CD8-positive, alpha-beta memory T cell (primary cell): ENCODE measurements at regions not wholly inside any gene's neighbourhood (a gene's known extent, or its start where the extent isn't known, plus 50 kb on each side); places are given as distances from the start of the nearest gene placed in this dataset.
"Not testable (repeated sequence)": the region's sequence is repeated elsewhere in the genome, so short reads cannot be mapped to it uniquely, and the experiment has no call there.

Source experiments
- CTCF ChIA-PET: fragments of 350-600 bp; sonication (Branson Sonifier 250); formaldehyde crosslinking; loops from one replicate; lab custom pipeline; 2021; ENCODE audit warnings: antibody characterized with exemption; lab: Charles Lee
- POLR2A ChIA-PET: fragments of 350-600 bp; sonication (Branson Sonifier 250); formaldehyde crosslinking; loops from one replicate; lab custom pipeline; 2021; ENCODE audit warnings: antibody characterized with exemption; lab: Charles Lee
- DNase-seq, 5 donors: peaks; one replicate each; pipeline versions ENCODE4 v3.0.0 to v3.0.0-alpha.2; 2020 to 2022; ENCODE audit warnings: mixed read lengths in 1 of 5
- H3K27ac ChIP-seq: one replicate; pipeline ENCODE4 v1.7.0; 2013; ENCODE audit warnings: low read depth, mild to moderate bottlenecking, low read length, moderate library complexity
- H3K27me3 ChIP-seq: 2 replicates; pipeline ENCODE4 v1.7.0; 2013; ENCODE audit warnings: low read length, mild to moderate bottlenecking; ENCODE audit not compliant: insufficient read depth, poor library complexity, severe bottlenecking
- H3K36me3 ChIP-seq: 2 replicates; pipeline ENCODE4 v1.7.0; 2013; ENCODE audit warnings: mild to moderate bottlenecking, low read length, moderate library complexity; ENCODE audit not compliant: insufficient read depth
- H3K4me1 ChIP-seq: 2 replicates; pipeline ENCODE4 v1.7.0; 2013; ENCODE audit warnings: mild to moderate bottlenecking, low read length, moderate library complexity; ENCODE audit not compliant: insufficient read depth
- H3K4me3 ChIP-seq: 2 replicates; pipeline ENCODE4 v1.7.0; 2013; ENCODE audit warnings: mild to moderate bottlenecking, low read length
- H3K9me3 ChIP-seq: 2 replicates; pipeline ENCODE4 v1.7.0; 2013; ENCODE audit warnings: mild to moderate bottlenecking, low read length
- H3K27ac Mint-ChIP-seq, 8 donors: one replicate each; pipeline ENCODE4 v1.8.0; 2020 to 2021; ENCODE audit warnings: mixed read lengths in 8 of 8, mild to moderate bottlenecking in 6 of 8, inconsistent platforms in 3 of 8, moderate library complexity in 3 of 8
- H3K27me3 Mint-ChIP-seq, 2 donors: one replicate each; pipeline ENCODE4 v1.8.0; 2020 to 2021; ENCODE audit warnings: mixed read lengths in 2 of 2, mild to moderate bottlenecking in 1 of 2, moderate library complexity in 1 of 2
- H3K36me3 Mint-ChIP-seq, 3 donors: one replicate each; pipeline ENCODE4 v1.8.0; 2020 to 2021; ENCODE audit warnings: mixed read lengths in 3 of 3, inconsistent platforms in 1 of 3, mild to moderate bottlenecking in 1 of 3
- H3K4me1 Mint-ChIP-seq, 3 donors: one replicate each; pipeline ENCODE4 v1.8.0; 2020 to 2021; ENCODE audit warnings: mixed read lengths in 3 of 3, inconsistent platforms in 1 of 3, mild to moderate bottlenecking in 1 of 3
- H3K4me3 Mint-ChIP-seq, 7 donors: one replicate each; pipeline ENCODE4 v1.8.0; 2020 to 2021; ENCODE audit warnings: mixed read lengths in 7 of 7, mild to moderate bottlenecking in 6 of 7, moderate library complexity in 4 of 7, inconsistent platforms in 2 of 7
- H3K9me3 Mint-ChIP-seq, 5 donors: one replicate each; pipeline ENCODE4 v1.8.0; 2020 to 2022; ENCODE audit warnings: mixed read lengths in 5 of 5, mild to moderate bottlenecking in 3 of 5, moderate library complexity in 2 of 5, inconsistent platforms in 1 of 5

GRCh38 chr13:61495648-61496047 lies 80.0 kb upstream of the PCDH20 start:
- Mint-ChIP-seq H3K27ac (no peak overlapping the region), H3K4me1 (no peaks in the 10 kb centered on the region), H3K27me3 (no peaks in the 10 kb centered on the region), H3K4me3 (no peak overlapping the region), H3K36me3 (peaks cover 0 to 2% (median 0%) of the 10 kb centered on the region in 3 donors), H3K9me3 (peaks cover 2 to 13% (median 4%) of the 10 kb centered on the region in 5 donors)
- Histone ChIP-seq H3K9me3 (no peaks in the 10 kb centered on the region), H3K36me3 (no peaks in the 10 kb centered on the region), H3K27me3 (no peaks in the 10 kb centered on the region), H3K4me1 (no peaks in the 10 kb centered on the region), H3K4me3 (no peak overlapping the region), H3K27ac (no peak overlapping the region)
- DNase-seq: no peak
- ChIA-PET POLR2A (no interaction called here), CTCF (no interaction called here)

GRCh38 chr13:61493556-61493955 lies 77.9 kb upstream of the PCDH20 start:
- H3K27ac ChIP-seq, H3K4me1 Mint-ChIP-seq, H3K9me3 ChIP-seq, H3K36me3 ChIP-seq, H3K36me3 Mint-ChIP-seq, POLR2A ChIA-PET, H3K4me3 Mint-ChIP-seq, DNase-seq, H3K4me1 ChIP-seq, H3K27me3 ChIP-seq, H3K4me3 ChIP-seq, H3K27ac Mint-ChIP-seq, H3K27me3 Mint-ChIP-seq: not testable (repeated sequence)
- H3K9me3 Mint-ChIP-seq: peaks cover 0 to 16% (median 5%) of the 10 kb centered on the region in 5 donors
- CTCF ChIA-PET: interaction anchor here (1.0 kb wide), 1 partner anchor 9 kb away, joined by 3 read pairs; no protein-coding TSS in a partner anchor

GRCh38 chr13:61486496-61486895 lies 70.8 kb upstream of the PCDH20 start:
- CTCF ChIA-PET: no interaction called here
- no peaks in the 10 kb centered on the region for H3K4me1 Mint-ChIP-seq

GRCh38 chr13:61485128-61485765 lies 69.6 kb upstream of the PCDH20 start:
- ChIA-PET POLR2A (no interaction called here), CTCF (interaction anchor here (0.7 kb wide), 1 partner anchor 9 kb away, joined by 3 read pairs; no protein-coding TSS in a partner anchor)
- Histone ChIP-seq H3K9me3 (no peaks in the 10 kb centered on the region), H3K27me3 (no peaks in the 10 kb centered on the region), H3K27ac (no peak overlapping the region), H3K4me3 (no peak overlapping the region), H3K4me1 (no peaks in the 10 kb centered on the region), H3K36me3 (no peaks in the 10 kb centered on the region)
- Mint-ChIP-seq H3K27ac (no peak overlapping the region), H3K9me3 (peaks cover 3 to 23% (median 10%) of the 10 kb centered on the region in 5 donors), H3K36me3 (no peaks in the 10 kb centered on the region), H3K4me3 (no peak overlapping the region), H3K4me1 (no peaks in the 10 kb centered on the region), H3K27me3 (no peaks in the 10 kb centered on the region)
- peak in 1 of 5 donors; percentile 41 for DNase-seq

More at GRCh38 chr13:61486496-61486895, 70.8 kb upstream of the PCDH20 start:
- no peak overlapping the region for H3K27ac ChIP-seq
- H3K27me3 ChIP-seq: no peaks in the 10 kb centered on the region
- Mint-ChIP-seq H3K4me3 (no peak overlapping the region), H3K27me3 (no peaks in the 10 kb centered on the region), H3K27ac (no peak overlapping the region), H3K36me3 (peaks cover 0 to 2% (median 0%) of the 10 kb centered on the region in 3 donors), H3K9me3 (peaks cover 0 to 17% (median 6%) of the 10 kb centered on the region in 5 donors)
- POLR2A ChIA-PET: no interaction called here
- no peaks in the 10 kb centered on the region for H3K36me3 ChIP-seq
- no peaks in the 10 kb centered on the region for H3K4me1 ChIP-seq
- H3K9me3 ChIP-seq: no peaks in the 10 kb centered on the region
- no peak for DNase-seq
- H3K4me3 ChIP-seq: no peak overlapping the region

- H3K4me1 Mint-ChIP-seq: no peaks in the 10 kb centered on the region
- ChIA-PET POLR2A (no interaction called here), CTCF (no interaction called here)
- H3K27ac Mint-ChIP-seq: no peak overlapping the region
- no peak overlapping the region for H3K27ac ChIP-seq
- H3K27me3 ChIP-seq: no peaks in the 10 kb centered on the region
- no peaks in the 10 kb centered on the region for H3K36me3 Mint-ChIP-seq
- H3K9me3 ChIP-seq: no peaks in the 10 kb centered on the region
- H3K36me3 ChIP-seq: no peaks in the 10 kb centered on the region
- no peaks in the 10 kb centered on the region for H3K27me3 Mint-ChIP-seq
- peaks cover 2 to 46% (median 19%) of the 10 kb centered on the region in 5 donors for H3K9me3 Mint-ChIP-seq
- no peak for DNase-seq
- H3K4me1 ChIP-seq: no peaks in the 10 kb centered on the region
- H3K4me3 Mint-ChIP-seq: no peak overlapping the region
- no peak overlapping the region for H3K4me3 ChIP-seq
Observed at GRCh38 chr13:61477619-61478018, 62.0 kb upstream of the PCDH20 start.

GRCh38 chr13:61470786-61471185 lies 55.1 kb upstream of the PCDH20 start:
- no peak overlapping the region for H3K4me3 ChIP-seq
- ChIA-PET CTCF (no interaction called here), POLR2A (no interaction called here)
- Mint-ChIP-seq H3K27me3 (no peaks in the 10 kb centered on the region), H3K9me3 (peaks cover 0 to 15% (median 4%) of the 10 kb centered on the region in 5 donors), H3K27ac (no peak overlapping the region), H3K4me1 (no peaks in the 10 kb centered on the region), H3K36me3 (no peaks in the 10 kb centered on the region), H3K4me3 (no peak overlapping the region)
- H3K9me3 ChIP-seq: no peaks in the 10 kb centered on the region
- no peak overlapping the region for H3K27ac ChIP-seq
- no peaks in the 10 kb centered on the region for H3K4me1 ChIP-seq
- no peaks in the 10 kb centered on the region for H3K36me3 ChIP-seq
- H3K27me3 ChIP-seq: no peaks in the 10 kb centered on the region
- no peak for DNase-seq

- POLR2A ChIA-PET: no interaction called here
Observed at GRCh38 chr13:61466280-61466679, 50.6 kb upstream of the PCDH20 start.

More at GRCh38 chr13:61466280-61466679, 50.6 kb upstream of the PCDH20 start:
- no peak overlapping the region for H3K4me3 Mint-ChIP-seq
- H3K27me3 Mint-ChIP-seq: no peaks in the 10 kb centered on the region
- no peaks in the 10 kb centered on the region for H3K4me1 Mint-ChIP-seq
- no peak overlapping the region for H3K27ac ChIP-seq
- peaks cover 0 to 11% (median 3%) of the 10 kb centered on the region in 5 donors for H3K9me3 Mint-ChIP-seq
- H3K9me3 ChIP-seq: no peaks in the 10 kb centered on the region
- DNase-seq: no peak
- no peaks in the 10 kb centered on the region for H3K27me3 ChIP-seq
- no peaks in the 10 kb centered on the region for H3K36me3 Mint-ChIP-seq
- H3K4me1 ChIP-seq: no peaks in the 10 kb centered on the region
- H3K27ac Mint-ChIP-seq: no peak overlapping the region
- no peak overlapping the region for H3K4me3 ChIP-seq
- H3K36me3 ChIP-seq: no peaks in the 10 kb centered on the region
- CTCF ChIA-PET: no interaction called here
